Activated CD8-positive, alpha-beta memory T cell treated with anti-CD3 and anti-CD28 coated beads for 4 hours (primary cell): ENCODE measurements at regions not wholly inside any gene's neighbourhood (a gene's known extent, or its start where the extent isn't known, plus 50 kb on each side); places are given as distances from the start of the nearest gene placed in this dataset.

Experiments
- DNase-seq, 2 donors: peaks; one replicate each; pipeline ENCODE4 v3.0.0-alpha.2; 2020; ENCODE audit warnings: low read depth in 2 of 2

DNA sequence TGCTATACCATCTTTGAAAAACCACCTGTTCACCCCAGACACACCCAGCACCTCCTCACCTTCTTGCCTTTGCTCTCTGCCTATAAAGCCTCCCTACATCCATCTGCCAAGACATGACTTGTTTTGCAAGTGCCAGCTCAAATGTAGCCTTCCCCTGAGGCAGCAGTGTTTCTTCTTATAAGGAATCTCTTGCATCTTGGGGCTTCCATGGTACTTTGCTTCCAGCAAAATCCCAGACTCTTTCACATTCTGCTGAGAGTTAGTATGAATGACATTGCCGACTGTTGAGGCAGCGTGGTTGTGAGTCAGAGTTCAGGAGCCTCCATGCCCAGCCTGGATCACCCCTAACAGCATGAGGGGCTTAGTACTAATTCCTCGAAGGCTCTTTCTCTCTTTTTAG is 217.4 kb upstream of the RUNX1 start:
- no peak for DNase-seq

DNA sequence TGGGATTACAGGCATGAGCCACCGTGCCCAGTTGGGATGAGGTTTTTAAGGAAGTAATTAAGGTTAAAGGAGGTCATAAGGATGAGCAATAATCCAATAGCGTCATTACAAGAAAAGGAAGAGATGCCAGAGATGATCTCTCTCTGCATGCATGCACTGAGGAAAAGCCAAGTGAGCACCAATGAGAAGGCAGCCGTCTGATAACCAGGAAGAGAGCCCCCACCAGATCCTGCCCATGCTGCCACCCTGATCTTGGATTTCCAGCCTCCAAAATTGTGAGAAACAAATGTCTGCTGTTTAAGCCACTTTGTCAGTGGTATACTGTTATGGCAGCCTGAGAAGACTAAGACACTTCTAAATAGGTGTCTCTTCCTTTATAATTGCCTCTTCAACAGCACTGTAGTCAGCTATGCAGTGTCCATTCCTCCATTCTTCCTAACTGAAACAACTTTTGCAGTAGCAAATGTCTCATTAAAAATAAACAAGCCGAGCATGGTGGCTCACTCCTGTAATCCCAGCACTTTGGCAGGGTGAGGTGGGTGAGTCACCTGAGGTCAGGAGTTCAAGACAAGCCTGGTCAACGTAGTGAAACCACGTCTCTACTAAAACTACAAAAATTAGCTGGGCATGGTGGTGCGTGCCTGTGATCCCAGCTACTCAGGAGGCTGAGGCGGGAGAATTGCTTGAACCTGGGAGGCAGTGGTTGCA is 216.2 kb upstream of the RUNX1 start:
- no peak for DNase-seq

DNA sequence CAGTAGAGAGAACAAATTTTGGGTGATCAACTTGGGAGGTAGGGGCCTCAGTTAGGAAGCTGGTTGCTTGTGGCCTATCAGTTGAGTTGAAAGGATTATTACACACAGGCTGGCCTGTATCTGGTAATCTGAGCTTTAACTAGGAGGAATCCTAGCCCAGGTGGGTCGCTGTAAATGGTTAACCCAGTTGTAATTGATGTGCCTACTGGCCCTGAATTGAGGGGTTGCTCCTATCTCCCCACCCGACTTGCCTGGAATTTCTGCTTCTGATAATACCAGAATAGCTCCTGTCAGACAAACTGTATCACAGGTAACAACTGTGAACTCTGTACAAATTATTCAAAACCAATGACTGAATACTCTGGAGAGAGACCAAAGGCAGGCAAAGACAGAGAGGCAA is 210.4 kb upstream of the RUNX1 start:
- DNase-seq, result no peak

DNA sequence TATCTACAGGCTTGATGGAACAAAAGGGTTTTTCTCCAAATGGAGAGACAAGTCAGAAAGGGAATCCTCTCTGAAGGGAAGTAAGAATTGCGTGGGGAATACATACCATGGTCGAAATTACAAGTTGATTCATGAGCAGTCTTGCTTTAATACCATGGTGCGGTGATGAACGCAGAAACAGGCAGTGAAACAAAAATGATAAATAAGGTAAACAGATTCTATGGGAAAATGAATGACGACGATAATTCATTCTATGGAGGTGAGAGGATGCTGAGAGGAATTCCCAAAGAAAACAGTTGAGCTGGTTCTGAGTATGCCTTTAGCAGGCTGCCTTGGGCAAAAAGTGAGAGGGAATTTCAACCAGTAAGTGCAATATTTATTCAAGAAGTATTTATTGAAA is 209.4 kb upstream of the RUNX1 start:
- no peak for DNase-seq

DNA sequence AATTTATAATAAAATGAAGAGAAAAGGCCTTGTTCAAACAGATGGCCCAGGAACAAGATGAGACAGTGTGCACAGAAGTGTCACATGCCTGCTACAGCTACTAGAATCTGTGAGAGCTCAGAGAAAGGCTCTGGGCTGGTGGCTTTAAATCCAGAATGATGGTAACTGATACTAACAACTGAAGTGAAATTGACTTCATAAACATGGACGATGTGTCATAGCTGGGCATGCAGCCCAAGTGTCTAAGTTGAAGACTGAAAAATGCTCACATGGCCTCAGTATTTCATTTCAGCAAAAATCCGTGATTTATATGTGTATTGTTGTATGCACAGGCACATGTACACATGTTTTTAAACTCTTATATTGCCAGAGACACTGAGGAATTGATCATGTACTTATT is 208.3 kb upstream of the RUNX1 start:
- DNase-seq, result no peak

DNA sequence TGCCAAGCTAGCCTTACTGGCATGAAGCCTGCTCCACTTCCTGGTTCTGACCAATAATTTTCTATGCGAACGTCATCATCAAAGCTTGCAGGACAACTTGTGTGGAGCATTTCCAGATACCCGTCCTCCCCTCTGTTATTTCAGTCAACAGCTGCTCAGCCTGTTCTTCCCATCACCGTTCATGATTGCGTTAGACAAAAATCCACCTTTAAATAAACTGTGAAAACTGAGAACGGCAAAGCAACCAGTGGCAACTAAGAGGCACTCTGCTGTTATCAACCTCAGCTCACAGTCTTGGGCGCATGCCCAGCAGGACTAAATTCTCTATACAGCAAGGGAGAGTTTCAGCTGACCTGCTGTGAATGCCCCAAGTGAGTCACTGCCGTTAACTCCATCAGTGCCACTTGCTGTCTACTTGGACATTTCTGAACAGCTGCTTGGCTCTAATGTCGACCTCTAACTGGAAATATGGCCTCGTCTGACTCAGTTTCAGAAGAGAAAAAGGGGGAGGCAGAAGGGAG is 207.4 kb upstream of the RUNX1 start:
- no peak for DNase-seq

DNA sequence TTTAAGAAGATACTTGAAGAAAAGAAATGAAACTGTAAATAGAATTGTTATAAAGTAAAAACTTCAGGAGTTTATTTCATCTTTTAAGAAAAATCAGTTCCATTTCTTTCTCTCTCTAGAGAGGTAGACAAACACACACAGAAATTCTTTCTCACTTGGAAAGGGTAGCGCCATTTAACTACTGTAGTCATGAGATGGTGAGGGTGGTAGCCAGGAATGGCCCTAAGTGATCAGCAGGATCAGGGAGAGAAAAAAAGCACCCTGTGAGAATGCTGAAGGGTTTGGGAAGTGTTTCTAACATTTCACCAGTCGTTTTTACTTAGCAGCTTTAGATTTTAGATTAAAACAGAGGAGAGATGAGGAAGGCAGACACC is 205.7 kb upstream of the RUNX1 start:
- DNase-seq, result no peak

DNA sequence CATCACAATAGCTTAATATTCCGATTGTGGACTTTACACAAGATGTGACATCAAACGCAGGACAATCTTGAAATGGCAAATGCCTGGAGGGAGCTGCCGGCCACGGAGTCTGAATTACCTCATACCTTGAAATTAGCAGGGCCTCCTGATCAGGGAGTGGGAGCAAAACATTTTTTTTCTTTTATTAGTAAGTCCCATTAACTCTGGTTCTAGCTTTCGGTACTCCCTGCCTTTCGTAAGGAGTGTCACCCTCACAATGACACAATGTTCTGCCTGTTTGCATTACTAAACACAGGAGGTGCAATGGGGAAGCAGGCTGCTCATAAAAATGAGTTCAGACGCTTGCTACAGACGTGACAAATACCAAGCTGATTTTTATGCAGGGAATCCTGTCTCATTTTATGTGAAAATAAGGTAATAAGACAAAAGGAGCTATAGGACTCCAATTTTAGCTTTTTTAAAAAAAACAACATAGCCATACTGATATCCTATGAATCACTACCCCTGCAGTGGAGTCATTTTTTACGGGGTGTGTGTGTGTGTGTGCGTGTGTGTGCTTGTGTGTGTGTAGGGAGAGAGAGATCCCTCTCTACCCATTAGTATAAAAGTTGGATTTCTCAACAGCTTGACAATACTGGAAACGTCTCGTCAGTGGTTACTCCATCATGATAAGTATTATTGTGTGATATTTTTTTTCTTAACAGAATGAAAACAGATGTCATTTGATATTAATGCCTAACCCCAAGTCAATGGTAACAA is 205.1 kb upstream of the RUNX1 start:
- DNase-seq, result no peak

DNA sequence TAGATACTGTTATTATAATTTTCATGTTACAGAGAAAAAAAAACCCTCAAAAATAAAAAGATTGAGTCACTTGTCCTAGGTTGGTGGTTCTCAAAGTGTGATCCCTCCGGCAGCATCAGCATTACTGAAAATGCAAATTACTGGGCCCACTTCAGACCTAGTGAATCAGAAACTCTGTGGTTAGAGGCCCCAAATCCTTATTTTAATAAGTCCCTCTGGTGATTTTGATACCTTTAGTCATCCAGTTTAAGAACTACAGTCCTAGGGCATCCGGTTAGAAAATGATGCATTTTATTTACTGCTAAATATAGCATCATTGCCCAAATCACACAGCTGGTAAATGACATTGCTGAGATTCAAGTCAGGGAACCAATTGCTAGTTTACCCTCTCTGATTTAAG is 203.7 kb upstream of the RUNX1 start:
- DNase-seq, result no peak

DNA sequence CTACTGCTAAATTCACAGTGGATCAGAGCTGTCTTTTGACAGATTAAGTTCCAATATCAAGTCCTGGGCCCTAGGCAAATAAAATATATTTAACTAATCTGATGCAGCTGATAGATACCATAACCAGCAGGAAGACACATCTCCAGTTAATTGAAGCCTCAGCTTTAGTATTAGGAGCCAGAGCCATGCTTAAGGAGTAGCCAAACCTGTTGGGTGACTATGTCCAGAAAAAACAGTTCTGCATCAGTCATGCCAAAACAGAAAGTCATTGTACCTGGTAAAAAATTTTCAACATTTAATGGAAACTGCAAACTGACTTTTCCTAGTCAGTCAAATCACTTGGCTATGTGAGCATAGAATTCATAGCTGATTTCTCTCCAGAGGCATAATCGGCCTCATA is 200.5 kb upstream of the RUNX1 start:
- no peak for DNase-seq

DNA sequence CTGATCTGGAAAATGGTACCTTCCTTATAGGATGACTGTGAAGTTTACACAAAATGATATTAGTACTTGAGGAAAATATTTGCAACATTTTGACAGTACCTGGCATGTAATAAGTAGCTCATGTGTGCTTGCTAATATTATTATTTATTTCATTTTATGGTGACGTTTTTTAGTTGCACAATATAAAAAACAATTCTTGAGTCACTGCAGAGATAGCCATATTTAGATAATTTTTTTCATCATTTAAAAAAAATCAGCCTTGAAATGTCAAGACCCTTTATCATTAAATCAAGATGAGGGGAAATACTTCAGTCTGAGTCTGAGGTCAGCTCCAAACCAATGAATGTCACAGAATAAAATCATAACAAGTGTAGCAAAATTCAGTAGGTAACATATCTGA is 196.8 kb upstream of the RUNX1 start:
- DNase-seq, result no peak

DNA sequence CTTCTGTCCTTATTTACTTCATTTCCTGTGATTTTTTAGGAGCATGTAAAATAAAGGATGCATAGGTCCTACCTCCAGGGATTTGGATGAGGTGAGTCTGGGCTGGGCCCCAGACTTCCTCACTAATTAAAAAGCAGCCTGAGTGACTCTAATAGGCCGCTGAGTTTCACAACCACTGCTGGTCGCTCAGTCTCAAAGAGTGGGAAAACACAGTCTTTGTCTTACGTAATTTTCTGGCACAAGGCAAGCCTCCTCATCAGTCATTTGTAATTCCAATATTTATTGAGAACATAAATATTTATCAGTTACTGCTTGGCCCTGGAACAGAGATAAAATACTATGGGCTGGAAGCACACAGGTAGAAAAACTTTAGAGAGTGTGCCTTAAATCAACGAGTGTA is 195.4 kb upstream of the RUNX1 start:
- no peak for DNase-seq

DNA sequence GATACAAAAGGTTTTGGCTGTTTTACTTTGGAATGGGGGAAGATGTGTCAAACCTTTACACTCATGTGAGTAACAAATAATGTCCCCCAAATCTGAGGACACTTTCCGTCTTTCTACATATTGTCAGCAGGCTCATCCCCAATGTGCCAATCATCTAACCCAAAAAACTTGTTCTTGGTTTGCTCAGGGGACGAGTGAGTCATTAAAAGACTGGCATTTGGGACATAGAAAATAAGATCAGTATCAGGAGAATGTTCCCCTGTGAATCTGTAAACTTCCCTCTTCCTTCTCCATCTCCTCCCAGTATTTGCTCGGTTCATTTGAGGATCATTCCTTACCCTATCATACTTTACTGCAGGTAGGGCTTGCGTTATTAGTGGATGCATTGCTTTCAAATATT is 194.1 kb upstream of the RUNX1 start:
- DNase-seq, result no peak

DNA sequence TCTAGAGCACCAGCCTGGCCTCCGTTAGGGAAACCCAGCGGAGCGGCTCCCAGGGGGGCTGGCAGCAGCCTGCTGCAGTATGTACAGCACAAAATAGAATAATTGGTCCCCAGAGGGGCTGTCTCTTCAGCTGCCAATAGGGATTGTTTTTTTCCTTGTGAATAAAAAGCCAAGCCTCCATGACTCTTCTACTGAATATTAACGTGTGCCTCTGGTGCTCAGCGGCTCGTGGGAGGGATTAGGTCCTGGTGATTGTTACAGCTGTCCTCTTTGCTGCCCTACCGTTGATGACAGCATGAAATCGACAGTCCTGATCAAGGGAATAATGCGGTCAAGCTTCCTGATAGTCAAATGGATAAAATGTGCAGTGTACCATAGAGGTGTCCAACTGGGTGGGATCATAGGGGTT is 190.7 kb upstream of the RUNX1 start:
- no peak for DNase-seq

DNA sequence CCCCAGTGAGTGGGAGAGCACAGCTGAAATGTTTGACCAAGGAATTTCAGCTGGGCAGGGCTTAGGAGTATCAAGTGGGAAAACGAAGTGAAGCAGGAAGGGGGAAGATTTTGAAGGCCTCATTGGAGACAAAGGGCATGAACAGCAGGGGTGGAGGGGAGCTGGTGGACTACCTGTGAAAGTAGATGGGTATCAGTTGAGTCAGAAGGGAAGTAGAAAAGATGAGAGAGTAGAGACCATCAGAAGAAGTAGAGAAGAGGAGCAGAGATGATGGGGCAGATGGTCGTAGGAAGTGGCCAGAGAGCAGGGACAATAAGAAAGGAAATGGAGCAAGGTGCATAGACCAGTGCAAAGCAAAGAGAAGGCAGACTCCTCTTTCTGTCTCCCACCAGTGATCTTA is 189.0 kb upstream of the RUNX1 start:
- DNase-seq, result no peak

DNA sequence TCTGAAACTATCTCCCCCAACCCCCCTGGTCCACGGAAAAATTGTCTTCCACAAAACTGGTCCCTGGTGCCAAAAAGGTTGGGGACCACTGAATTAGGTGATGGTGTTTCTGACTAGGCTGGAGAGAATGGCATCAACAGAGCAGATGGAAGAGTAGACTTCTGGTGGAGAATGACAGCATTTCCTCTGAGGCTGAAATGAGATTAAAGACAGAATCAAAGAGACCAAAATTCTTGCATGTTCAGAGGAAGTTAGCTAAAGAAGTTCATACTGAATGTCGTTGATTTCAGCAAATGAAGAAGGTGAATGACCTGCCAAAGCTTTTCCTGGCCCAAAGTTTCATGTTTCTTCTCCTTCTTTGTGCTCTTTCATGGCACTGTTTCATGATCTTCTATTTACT is 188.2 kb upstream of the RUNX1 start:
- no peak for DNase-seq

DNA sequence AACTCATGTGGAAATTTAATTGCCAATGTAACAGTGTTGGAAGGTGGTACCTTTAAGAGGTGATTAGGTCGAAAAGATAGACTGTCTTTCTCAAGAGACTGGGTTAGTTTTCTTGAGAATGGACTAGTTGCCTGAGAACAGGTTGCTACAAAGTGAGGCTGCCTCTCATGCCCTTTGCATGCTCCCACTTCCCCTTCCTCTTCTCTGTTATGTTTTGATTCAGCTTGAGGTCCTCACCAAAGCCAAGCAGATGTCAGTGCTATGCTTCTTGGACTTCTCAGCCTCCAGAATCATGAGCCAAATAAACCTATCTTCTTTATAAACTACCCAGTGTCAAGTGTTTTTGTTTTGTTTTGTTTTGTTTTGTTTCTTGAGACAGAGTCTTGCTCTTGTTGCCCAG is 187.0 kb upstream of the RUNX1 start:
- no peak for DNase-seq

DNA sequence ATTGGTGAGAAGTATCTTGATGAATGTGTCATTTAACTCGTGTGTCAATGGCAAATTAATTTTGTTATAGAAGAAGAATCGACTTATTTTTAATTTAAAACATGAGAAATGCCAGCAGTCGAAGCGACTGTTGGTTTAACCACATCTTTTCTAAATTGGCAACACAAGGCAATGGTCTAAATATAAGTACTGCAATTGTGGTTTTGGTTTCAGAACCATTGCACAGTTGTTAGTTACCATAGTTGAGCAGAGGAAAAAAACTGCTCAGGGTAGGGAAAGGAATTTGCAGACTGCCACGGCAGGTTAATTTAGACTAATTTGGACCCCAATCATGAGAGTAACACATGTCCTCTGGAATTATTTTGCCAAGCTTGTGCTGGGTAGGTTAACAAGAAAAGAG is 185.6 kb upstream of the RUNX1 start:
- no peak for DNase-seq

DNA sequence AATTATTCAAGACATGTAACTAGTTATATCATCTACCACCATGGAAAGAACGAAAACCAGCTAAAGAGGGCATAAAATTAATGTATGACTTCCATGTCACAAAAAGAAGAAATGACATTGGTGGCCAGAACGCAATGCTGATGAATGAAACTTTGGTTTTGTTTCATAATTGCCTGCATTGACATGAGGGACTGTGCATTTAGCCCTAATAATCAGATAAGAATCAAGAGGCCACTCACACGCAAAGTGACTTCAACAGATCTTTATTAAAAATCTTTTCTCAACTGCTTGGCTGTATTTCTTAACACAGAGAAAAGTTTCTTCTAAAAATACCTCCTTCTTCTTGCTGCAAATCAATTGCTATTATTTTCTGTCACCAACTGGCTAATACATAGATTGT is 184.7 kb upstream of the RUNX1 start:
- DNase-seq, result no peak

DNA sequence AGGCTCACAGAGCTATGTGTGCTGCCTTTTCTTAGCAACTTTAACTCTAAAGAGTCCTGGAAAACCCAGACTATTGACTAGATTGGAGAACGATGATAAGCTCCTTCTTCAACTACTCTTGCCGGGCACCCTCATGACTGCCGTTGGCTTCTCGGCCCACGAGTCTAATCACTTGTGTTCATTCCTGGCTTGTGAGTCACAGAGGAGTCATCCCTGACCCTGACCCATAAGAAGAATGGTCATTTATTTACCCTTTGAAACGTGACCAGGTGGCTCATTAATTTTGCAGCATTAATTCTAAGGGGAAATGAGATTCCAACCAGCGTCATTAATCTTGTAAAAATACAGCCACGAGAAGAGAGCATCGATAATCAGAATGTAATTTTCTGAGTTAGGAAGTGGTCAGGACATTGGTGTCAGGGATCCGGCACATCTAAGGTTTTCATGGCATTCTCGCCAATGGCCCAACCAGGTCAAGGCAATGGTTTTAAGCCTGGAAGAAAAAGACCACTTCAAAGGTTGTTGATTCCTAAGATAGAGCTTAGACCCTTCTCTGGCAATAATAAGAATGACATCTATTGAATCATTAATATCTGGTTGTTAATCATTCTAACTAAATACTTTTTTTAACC is 183.6 kb upstream of the RUNX1 start:
- DNase-seq, result no peak

DNA sequence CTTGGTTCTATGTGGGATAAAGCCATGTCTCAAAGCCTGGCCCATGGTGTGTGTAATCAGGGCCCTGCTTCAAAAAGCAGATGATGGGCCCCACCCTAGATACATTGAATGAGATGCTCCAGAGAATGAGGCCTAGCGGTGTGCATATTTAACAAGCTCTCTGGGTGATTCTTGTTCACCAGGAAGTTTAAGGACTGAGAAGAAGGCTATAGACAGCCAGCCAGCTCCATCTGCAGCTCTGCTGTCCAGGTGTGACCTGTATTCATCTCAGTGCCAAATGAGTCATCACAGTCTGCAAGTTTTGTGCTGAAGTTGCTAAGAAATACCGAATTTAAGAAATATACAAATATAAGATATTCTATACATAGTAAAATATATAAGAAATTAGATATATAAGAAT is 182.0 kb upstream of the RUNX1 start:
- DNase-seq, result no peak

DNA sequence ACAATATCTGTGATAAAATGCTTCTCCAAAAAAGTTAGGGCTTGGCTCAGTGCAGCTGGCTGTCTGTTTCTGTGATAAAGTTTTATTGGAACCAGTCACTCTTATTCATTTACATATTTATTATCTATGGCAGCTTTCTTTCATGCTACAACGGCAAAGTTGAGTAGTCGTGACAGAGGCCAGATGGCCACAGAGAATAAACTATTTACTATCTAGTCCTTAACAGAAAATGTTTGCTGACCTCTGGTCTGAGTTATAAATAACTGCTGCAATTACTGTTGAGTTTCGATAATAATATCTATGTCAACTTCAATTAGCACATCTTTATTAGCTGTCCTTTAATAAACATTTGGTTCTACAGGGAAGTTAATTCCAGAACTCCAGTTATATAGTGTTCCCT is 180.2 kb upstream of the RUNX1 start:
- no peak for DNase-seq

DNA sequence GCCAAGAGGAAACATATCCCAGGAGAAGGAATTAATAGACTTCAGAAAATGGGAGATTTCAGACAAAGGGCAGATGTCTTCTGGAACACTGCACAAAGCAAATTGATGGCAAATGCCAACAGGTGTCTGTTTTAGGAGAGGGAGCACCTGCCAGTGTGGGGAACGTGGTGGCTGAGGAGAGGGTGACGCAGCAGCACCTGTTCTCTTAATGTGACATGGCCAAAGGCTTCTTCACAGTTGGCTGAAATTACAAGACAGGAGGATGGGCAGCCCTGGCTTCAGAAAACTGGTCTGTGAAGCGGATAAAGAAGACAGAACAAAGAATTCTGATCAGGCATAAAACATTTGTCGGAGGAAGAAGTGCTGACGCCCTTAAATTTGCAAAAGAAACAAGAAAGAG is 178.7 kb upstream of the RUNX1 start:
- no peak for DNase-seq
